Skeletal muscle satellite cell (primary cell): ENCODE measurements at regions not wholly inside any gene's neighbourhood (a gene's known extent, or its start where the extent isn't known, plus 50 kb on each side); places are given as distances from the start of the nearest gene placed in this dataset.
"Not testable (repeated sequence)": the region's sequence is repeated elsewhere in the genome, so short reads cannot be mapped to it uniquely, and the experiment has no call there.

Experiments used
- H3K27me3 ChIP-seq: 2 replicates; pipeline ENCODE4 v1.7.0; 2013; ENCODE audit warnings: low read length; ENCODE audit not compliant: control insufficient read depth, insufficient read depth
- H3K36me3 ChIP-seq: 2 replicates; pipeline ENCODE4 v1.7.0; 2013; ENCODE audit warnings: mild to moderate bottlenecking, control low read depth, low read length; ENCODE audit not compliant: insufficient read depth
- H3K4me1 ChIP-seq: 2 replicates; pipeline ENCODE4 v1.7.0; 2013; ENCODE audit warnings: low read length; ENCODE audit not compliant: control insufficient read depth, insufficient read depth
- H3K4me2 ChIP-seq: 2 replicates; pipeline ENCODE4 v1.7.0; 2013; ENCODE audit warnings: mild to moderate bottlenecking, low read length
- H3K4me3 ChIP-seq: 2 replicates; pipeline ENCODE4 v1.7.0; 2013; ENCODE audit warnings: low read length
- H3K9ac ChIP-seq: 2 replicates; pipeline ENCODE4 v1.7.0; 2013; ENCODE audit warnings: mild to moderate bottlenecking, low read depth, low read length, moderate library complexity
- H3K9me3 ChIP-seq: replicated peaks from 2 replicates; pipeline ENCODE4 v1.7.0; 2013; ENCODE audit warnings: mild to moderate bottlenecking, control low read depth, low read length

GRCh38 chr1:228837817-228838716, 102.8 kb downstream of the RHOU start:
- H3K4me2 ChIP-seq = no peak overlapping the region
- H3K9ac ChIP-seq = no peak overlapping the region
- H3K4me3 ChIP-seq = no peak overlapping the region

GRCh38 chr1:228838717-228839500, 103.6 kb downstream of the RHOU start:
- H3K9me3 ChIP-seq = no peaks in the 10 kb centered on the region
- no peak overlapping the region for H3K4me3 ChIP-seq
- H3K4me1 ChIP-seq = peaks cover 18% of the 10 kb centered on the region
- no peak overlapping the region for H3K4me2 ChIP-seq
- no peaks in the 10 kb centered on the region for H3K36me3 ChIP-seq
- peaks cover 20% of the 10 kb centered on the region for H3K27me3 ChIP-seq
- H3K9ac ChIP-seq = no peak overlapping the region

More at GRCh38 chr1:228837817-228838716, 102.8 kb downstream of the RHOU start:
- H3K27me3 ChIP-seq = peaks cover 22% of the 10 kb centered on the region
- no peaks in the 10 kb centered on the region for H3K36me3 ChIP-seq
- peaks cover 18% of the 10 kb centered on the region for H3K4me1 ChIP-seq
- H3K9me3 ChIP-seq = no peaks in the 10 kb centered on the region

- Histone ChIP-seq H3K9ac (no peak overlapping the region), H3K4me2 (no peak overlapping the region), H3K27me3 (peaks cover 13% of the 10 kb centered on the region), H3K4me3 (no peak overlapping the region), H3K36me3 (no peaks in the 10 kb centered on the region), H3K9me3 (no peaks in the 10 kb centered on the region), H3K4me1 (peaks cover 18% of the 10 kb centered on the region)
Measured at GRCh38 chr1:228839656-228840055, 104.4 kb downstream of the RHOU start.

- no peaks in the 10 kb centered on the region for H3K27me3 ChIP-seq
- H3K9ac ChIP-seq = no peak overlapping the region
- no peak overlapping the region for H3K4me2 ChIP-seq
- no peak overlapping the region for H3K4me3 ChIP-seq
- H3K4me1 ChIP-seq = peaks cover 18% of the 10 kb centered on the region
- no peaks in the 10 kb centered on the region for H3K36me3 ChIP-seq
- no peaks in the 10 kb centered on the region for H3K9me3 ChIP-seq
Measured at GRCh38 chr1:228841632-228842031, 106.4 kb downstream of the RHOU start.

GRCh38 chr1:228842094-228842775, 107.0 kb downstream of the RHOU start:
- H3K4me3 ChIP-seq = no peak overlapping the region
- H3K36me3 ChIP-seq = no peaks in the 10 kb centered on the region
- H3K9ac ChIP-seq = no peak overlapping the region
- no peak overlapping the region for H3K4me2 ChIP-seq
- peaks cover 18% of the 10 kb centered on the region for H3K4me1 ChIP-seq
- H3K27me3 ChIP-seq = no peaks in the 10 kb centered on the region
- no peaks in the 10 kb centered on the region for H3K9me3 ChIP-seq

DNA sequence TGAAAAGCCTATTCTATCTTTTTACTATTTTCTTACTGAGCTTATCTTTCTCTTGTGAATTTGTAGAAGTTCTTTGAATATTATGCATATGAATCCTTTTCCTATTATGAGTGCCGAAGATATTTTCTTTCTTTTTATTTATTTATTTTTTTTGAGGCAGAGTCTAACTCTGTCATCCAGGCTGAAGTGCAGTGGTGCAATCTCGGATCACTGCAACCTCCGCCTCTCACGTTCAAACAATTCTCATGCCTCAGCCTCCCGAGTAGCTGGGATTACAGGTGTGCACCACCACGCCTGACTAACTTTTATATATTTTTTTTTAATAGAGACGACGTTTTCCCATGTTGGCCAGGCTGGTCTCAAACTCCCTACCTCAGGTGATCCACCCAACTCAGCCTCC, 109.8 kb downstream of the RHOU start:
- Histone ChIP-seq H3K27me3 (no peaks in the 10 kb centered on the region), H3K36me3 (no peaks in the 10 kb centered on the region), H3K4me3 (no peak overlapping the region), H3K4me2 (no peak overlapping the region), H3K9me3 (no peaks in the 10 kb centered on the region), H3K9ac (no peak overlapping the region), H3K4me1 (peaks cover 6% of the 10 kb centered on the region)

DNA sequence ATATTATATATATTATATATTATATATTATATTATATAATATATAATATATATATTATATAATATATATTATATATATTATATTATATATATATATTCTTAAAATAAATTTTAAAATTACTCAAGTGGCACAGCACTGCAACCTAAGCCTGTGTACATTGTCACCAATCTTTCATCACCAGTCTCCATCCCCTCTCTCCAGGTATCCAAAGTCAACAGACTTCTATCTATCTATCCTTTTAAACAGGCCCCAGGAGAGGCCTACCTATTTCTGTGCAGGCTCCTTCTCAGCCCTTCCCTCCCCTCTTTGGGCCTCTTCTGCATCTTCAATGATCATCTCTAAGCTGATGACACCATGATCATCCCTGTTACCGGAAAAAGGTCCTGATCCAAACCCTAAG, 111.7 kb downstream of the RHOU start:
- Histone ChIP-seq H3K27me3 (no peaks in the 10 kb centered on the region), H3K9me3 (no peaks in the 10 kb centered on the region), H3K4me2 (no peak overlapping the region), H3K36me3 (no peaks in the 10 kb centered on the region), H3K9ac (no peak overlapping the region), H3K4me3 (no peak overlapping the region), H3K4me1 (peaks cover 6% of the 10 kb centered on the region)

GRCh38 chr1:228847451-228847850, 112.2 kb downstream of the RHOU start:
- not testable (repeated sequence) for H3K4me1 ChIP-seq, H3K4me2 ChIP-seq, H3K4me3 ChIP-seq, H3K36me3 ChIP-seq, H3K9ac ChIP-seq, H3K27me3 ChIP-seq, H3K9me3 ChIP-seq

DNA sequence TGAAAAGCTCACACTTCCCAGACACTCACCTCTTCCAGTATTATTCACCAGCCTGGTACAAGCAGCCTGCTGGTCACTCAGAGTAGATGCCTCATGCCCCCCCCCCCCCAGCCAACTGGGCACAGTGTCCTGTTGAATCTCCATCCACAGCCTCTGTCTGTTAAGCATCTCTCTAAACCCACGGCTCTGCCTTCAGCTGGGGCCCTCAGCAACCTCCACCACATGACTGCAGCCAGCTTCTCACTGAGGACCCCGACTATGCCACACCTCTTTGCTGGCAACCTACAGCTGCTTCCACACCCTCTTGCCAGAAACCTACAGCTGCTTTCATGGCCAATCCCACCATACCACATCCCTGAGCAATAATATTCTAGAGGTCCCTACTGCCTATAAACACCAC, 113.1 kb downstream of the RHOU start:
- H3K27me3 ChIP-seq = no peaks in the 10 kb centered on the region
- no peaks in the 10 kb centered on the region for H3K4me1 ChIP-seq
- no peaks in the 10 kb centered on the region for H3K9me3 ChIP-seq
- no peak overlapping the region for H3K9ac ChIP-seq
- H3K36me3 ChIP-seq = no peaks in the 10 kb centered on the region
- H3K4me3 ChIP-seq = no peak overlapping the region
- H3K4me2 ChIP-seq = no peak overlapping the region

DNA sequence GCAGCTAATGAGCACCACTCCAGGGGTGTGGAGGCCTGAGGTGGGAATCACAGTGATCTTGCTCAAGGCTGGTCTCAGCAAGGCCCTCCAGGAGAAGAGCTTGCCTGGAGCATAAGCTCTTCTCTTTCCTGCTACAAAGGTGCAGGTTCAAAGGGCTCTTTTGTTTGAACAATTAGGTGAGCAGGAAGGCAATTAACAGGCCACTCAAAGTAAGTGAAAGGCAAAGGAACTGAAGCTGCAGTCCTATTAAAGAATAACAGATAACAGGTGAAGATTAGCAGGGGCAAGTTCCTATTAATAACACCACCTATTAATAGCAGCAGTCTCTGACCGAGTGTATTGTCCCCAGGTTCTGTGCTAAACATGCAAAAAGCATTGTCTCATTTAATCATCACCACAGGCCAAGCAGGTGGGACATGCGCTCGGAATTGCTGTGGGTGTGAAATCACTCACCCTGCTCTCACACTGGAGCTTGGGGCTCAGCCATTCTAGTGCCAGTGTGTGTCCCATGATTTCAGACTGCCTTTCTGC, 113.8 kb downstream of the RHOU start:
- Histone ChIP-seq H3K27me3 (no peaks in the 10 kb centered on the region), H3K36me3 (no peaks in the 10 kb centered on the region), H3K9me3 (no peaks in the 10 kb centered on the region), H3K4me2 (no peak overlapping the region), H3K9ac (no peak overlapping the region), H3K4me1 (no peaks in the 10 kb centered on the region), H3K4me3 (no peak overlapping the region)
